Upper lobe of left lung (tissue), 4 donors: ENCODE measurements at regions not wholly inside any gene's neighbourhood (a gene's known extent, or its start where the extent isn't known, plus 50 kb on each side); places are given as distances from the start of the nearest gene placed in this dataset.

Experiments used
- POLR2AphosphoS5 ChIP-seq, 2 donors: sonication (generic); formaldehyde crosslinking; IDR thresholded peaks; one replicate each; pipeline ENCODE4 v1.5.1; 2017; ENCODE audit warnings: antibody characterized with exemption in 2 of 2
- TF ChIP-seq, protein P1 (sequence below), 6 experiments: fragments of 450-650 bp in 4 of 6; fragments of 200-600 bp in 2 of 6; sonication (generic) in 2 of 6; IDR thresholded peaks; one replicate each; pipeline ENCODE4 v1.5.1; 2016 to 2019; ENCODE audit warnings: antibody characterized with exemption in 6 of 6

DNA sequence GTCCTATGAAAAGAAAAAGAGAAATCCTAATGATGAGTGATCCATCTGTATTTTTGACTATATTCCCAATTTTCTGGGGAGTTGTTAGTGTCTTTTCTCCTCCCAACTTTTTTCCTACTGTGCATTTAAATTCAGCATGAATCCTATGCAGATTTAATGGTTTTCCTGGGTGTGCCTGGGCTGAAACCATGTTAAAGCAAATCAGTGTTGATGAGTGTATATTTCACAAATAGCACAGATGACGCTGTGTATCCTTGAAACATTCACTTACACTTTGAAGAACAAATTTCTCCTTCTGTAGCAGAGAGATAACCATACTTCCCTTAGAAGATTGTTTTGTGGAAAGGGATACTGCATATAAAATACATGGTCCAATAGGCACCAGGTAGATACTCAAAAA lies 114.3 kb downstream of the TRIB2 start:
- TF ChIP-seq, protein P1, sequence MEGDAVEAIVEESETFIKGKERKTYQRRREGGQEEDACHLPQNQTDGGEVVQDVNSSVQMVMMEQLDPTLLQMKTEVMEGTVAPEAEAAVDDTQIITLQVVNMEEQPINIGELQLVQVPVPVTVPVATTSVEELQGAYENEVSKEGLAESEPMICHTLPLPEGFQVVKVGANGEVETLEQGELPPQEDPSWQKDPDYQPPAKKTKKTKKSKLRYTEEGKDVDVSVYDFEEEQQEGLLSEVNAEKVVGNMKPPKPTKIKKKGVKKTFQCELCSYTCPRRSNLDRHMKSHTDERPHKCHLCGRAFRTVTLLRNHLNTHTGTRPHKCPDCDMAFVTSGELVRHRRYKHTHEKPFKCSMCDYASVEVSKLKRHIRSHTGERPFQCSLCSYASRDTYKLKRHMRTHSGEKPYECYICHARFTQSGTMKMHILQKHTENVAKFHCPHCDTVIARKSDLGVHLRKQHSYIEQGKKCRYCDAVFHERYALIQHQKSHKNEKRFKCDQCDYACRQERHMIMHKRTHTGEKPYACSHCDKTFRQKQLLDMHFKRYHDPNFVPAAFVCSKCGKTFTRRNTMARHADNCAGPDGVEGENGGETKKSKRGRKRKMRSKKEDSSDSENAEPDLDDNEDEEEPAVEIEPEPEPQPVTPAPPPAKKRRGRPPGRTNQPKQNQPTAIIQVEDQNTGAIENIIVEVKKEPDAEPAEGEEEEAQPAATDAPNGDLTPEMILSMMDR (IDR thresholded peaks at IDR 0.05) = no peak
- TF ChIP-seq POLR2AphosphoS5 (IDR thresholded peaks at IDR 0.05) = no peak
